ENCODE measurements at regions not wholly inside any gene's neighbourhood (a gene's known extent, or its start where the extent isn't known, plus 50 kb on each side); places are given as distances from the start of the nearest gene placed in this dataset.

DNA sequence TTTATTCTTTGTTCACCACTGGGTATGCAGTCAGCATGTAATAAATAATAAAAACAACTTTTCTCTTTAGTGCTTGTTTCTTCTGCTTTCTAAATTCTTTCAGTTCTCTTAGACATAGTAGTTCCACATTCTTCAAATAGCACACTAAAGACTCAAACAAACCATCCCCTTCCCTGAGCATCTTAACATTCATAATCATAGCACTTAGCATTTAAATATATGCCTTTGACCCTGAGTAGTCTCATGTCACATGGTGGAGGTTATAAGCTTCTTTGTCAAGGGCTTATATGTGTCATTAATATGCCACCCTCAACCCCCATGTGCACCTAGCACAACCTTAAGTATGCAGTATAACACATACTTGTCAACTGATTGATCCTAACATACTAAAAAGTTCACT, 212.7 kb downstream of the PHLDA1 start:
- in situ Hi-C loops (cut with HindIII; ENCODE audit: low pct_ligation_motif_present, low sequenced_read_pairs): no loop called here
- H3K4me3 ChIP-seq (ENCODE audit: low read depth, low read length): no peak overlapping the region
- H3K27ac ChIP-seq: no peak overlapping the region
- H3K27me3 ChIP-seq (replicated peaks): no peaks in the 10 kb centered on the region
- TF ChIP-seq, protein P1, sequence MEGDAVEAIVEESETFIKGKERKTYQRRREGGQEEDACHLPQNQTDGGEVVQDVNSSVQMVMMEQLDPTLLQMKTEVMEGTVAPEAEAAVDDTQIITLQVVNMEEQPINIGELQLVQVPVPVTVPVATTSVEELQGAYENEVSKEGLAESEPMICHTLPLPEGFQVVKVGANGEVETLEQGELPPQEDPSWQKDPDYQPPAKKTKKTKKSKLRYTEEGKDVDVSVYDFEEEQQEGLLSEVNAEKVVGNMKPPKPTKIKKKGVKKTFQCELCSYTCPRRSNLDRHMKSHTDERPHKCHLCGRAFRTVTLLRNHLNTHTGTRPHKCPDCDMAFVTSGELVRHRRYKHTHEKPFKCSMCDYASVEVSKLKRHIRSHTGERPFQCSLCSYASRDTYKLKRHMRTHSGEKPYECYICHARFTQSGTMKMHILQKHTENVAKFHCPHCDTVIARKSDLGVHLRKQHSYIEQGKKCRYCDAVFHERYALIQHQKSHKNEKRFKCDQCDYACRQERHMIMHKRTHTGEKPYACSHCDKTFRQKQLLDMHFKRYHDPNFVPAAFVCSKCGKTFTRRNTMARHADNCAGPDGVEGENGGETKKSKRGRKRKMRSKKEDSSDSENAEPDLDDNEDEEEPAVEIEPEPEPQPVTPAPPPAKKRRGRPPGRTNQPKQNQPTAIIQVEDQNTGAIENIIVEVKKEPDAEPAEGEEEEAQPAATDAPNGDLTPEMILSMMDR (IDR thresholded peaks at IDR 0.05; ENCODE audit: low read depth, low read length, missing control alignments): no peak
- no peak for DNase-seq
- no peaks in the 10 kb centered on the region for H3K36me3 ChIP-seq (replicated peaks)

DNA sequence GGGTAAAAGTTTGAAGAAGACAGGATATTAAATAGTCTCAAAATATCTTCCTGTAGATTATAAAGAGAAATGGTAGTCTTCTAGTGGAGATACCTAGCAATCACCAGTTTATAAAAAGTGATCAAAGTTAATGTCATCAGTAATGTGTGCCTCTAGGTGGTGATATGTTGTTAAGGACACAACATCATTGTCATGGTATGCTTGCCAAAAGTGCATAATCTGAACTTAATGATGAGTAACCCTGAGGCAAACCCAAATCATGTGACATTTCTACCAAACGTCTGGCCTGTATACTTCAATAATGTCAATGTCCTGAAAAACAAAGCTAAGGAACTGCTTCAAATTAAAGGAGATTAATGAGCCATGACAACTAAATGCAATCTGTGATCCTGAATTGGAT, 214.7 kb downstream of the PHLDA1 start:
- H3K27ac ChIP-seq: peak overlapping the region; percentile 88

DNA sequence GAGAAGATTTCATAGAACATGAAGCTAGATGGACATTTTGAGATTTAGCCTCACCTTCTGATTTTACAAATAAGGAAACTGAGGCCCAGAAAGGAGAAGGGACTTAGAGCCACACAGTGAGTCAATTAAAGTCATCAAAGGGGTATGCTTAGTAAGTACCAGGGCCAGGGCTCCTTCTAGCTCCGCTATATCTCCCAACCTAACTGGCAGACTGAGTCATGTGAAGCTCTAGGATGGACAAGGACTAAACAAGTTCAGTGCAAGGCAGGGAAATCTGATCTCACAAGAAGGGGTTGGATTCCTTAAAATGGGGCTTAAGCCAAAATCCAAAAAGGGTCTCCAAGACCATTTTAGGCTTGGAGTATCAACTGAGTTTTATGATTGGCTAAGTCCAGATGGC, 215.8 kb downstream of the PHLDA1 start:
- TF ChIP-seq, protein P1 (IDR thresholded peaks at IDR 0.05; ENCODE audit: low read depth, low read length, missing control alignments): no peak
- Histone ChIP-seq H3K27me3 (replicated peaks) (no peaks in the 10 kb centered on the region), H3K27ac (peak overlapping the region; percentile 88), H3K36me3 (replicated peaks) (no peaks in the 10 kb centered on the region), H3K4me3 (ENCODE audit: low read depth, low read length) (no peak overlapping the region)
- DNase-seq: peak; percentile 34
- in situ Hi-C loops (cut with HindIII; ENCODE audit: low pct_ligation_motif_present, low sequenced_read_pairs): no loop called here

More for the DNA sequence above, 214.7 kb downstream of the PHLDA1 start:
- TF ChIP-seq, protein P1 (IDR thresholded peaks at IDR 0.05; ENCODE audit: low read depth, low read length, missing control alignments): no peak
- no peak overlapping the region for H3K4me3 ChIP-seq (ENCODE audit: low read depth, low read length)
- no peaks in the 10 kb centered on the region for H3K36me3 ChIP-seq (replicated peaks)
- DNase-seq: peak; percentile 80
- H3K27me3 ChIP-seq (replicated peaks): no peaks in the 10 kb centered on the region
- in situ Hi-C loops (cut with HindIII; ENCODE audit: low pct_ligation_motif_present, low sequenced_read_pairs): no loop called here

DNA sequence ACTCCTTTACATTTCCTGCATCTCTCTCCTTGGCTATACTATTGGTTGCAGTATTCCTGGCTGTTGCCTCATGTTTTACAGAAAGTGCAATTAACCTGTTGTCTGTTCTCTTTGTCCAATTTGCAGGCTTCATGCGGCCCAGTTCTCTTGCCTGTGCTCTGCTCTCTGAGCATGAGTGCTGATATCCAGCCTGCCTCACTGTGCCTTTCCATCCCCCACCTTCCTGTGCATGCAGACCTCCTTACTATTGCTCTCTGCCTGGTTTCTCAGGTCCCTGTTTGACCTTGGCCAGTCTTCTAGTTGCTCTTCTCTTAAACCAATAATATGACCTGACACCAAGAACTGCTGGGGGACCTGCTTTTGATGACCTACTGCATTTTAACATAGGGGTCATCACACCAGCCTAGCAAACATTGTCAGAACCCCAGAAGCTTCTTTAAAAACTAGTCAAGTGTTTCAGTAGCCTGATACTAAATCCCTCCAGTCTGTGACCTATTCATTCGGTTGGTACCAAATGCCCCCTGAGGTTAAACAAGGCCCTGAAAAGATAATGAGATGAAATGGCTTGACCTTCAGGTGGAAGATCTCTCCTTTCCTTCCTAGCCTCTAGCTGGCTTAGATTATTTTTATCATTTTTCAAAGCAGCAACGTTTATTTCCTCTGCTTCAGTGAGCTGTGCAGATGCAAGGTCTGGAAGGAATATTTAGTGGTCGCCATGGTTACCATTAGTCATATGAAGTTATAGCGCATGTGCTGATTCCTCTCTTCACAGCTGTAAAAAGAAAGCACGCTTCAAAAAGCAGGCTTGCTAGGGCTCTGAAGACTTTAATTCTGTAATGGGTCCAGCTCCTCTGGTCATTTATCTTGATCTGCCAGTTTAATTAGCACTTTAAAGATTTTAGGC, 216.5 kb downstream of the PHLDA1 start:
- TF ChIP-seq, protein P1 (IDR thresholded peaks at IDR 0.05; ENCODE audit: low read depth, low read length, missing control alignments): no peak
- no peak overlapping the region for H3K4me3 ChIP-seq (ENCODE audit: low read depth, low read length)
- no peaks in the 10 kb centered on the region for H3K27me3 ChIP-seq (replicated peaks)
- peak overlapping the region; percentile 88 for H3K27ac ChIP-seq
- no peaks in the 10 kb centered on the region for H3K36me3 ChIP-seq (replicated peaks)
- DNase-seq: peak; percentile 95
- in situ Hi-C loops (cut with HindIII; ENCODE audit: low pct_ligation_motif_present, low sequenced_read_pairs): no loop called here

DNA sequence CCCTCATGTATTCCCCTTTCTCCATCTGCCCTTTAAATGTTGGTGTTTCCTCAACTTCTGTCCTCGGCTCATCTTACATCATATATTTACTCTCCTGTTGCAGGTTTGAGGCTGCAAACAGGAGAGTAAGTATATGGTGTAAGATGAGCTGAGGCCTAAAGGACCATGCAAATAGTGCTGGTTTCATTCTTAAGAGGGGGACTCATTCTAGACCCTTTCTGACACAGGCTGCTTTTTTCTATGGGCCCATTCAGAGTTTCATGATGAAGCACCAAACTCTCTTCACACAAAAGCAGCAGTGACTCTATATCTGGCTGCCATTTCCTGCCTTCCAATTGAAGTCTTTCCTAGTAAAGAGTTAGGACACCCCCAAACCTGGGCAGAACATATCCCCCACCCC, 218.5 kb downstream of the PHLDA1 start:
- DNase-seq: no peak
- Histone ChIP-seq H3K27ac (no peak overlapping the region), H3K36me3 (replicated peaks) (no peaks in the 10 kb centered on the region), H3K27me3 (replicated peaks) (no peaks in the 10 kb centered on the region), H3K4me3 (ENCODE audit: low read depth, low read length) (no peak overlapping the region)
- in situ Hi-C loops (cut with HindIII; ENCODE audit: low pct_ligation_motif_present, low sequenced_read_pairs): no loop called here
- TF ChIP-seq, protein P1 (IDR thresholded peaks at IDR 0.05; ENCODE audit: low read depth, low read length, missing control alignments): no peak
